Activated CD8-positive, alpha-beta memory T cell treated with anti-CD3 and anti-CD28 coated beads for 4 hours (primary cell): ENCODE measurements at regions not wholly inside any gene's neighbourhood (a gene's known extent, or its start where the extent isn't known, plus 50 kb on each side); places are given as distances from the start of the nearest gene placed in this dataset.
"Not testable (repeated sequence)": the region's sequence is repeated elsewhere in the genome, so short reads cannot be mapped to it uniquely, and the experiment has no call there.

Source experiments
- DNase-seq, 2 donors: peaks; one replicate each; pipeline ENCODE4 v3.0.0-alpha.2; 2020; ENCODE audit warnings: low read depth in 2 of 2

GRCh38 chr3:6750782-6751181, 110.1 kb upstream of the GRM7 start:
- DNase-seq: no peak

GRCh38 chr3:6753536-6753935, 107.4 kb upstream of the GRM7 start:
- DNase-seq: no peak

DNA sequence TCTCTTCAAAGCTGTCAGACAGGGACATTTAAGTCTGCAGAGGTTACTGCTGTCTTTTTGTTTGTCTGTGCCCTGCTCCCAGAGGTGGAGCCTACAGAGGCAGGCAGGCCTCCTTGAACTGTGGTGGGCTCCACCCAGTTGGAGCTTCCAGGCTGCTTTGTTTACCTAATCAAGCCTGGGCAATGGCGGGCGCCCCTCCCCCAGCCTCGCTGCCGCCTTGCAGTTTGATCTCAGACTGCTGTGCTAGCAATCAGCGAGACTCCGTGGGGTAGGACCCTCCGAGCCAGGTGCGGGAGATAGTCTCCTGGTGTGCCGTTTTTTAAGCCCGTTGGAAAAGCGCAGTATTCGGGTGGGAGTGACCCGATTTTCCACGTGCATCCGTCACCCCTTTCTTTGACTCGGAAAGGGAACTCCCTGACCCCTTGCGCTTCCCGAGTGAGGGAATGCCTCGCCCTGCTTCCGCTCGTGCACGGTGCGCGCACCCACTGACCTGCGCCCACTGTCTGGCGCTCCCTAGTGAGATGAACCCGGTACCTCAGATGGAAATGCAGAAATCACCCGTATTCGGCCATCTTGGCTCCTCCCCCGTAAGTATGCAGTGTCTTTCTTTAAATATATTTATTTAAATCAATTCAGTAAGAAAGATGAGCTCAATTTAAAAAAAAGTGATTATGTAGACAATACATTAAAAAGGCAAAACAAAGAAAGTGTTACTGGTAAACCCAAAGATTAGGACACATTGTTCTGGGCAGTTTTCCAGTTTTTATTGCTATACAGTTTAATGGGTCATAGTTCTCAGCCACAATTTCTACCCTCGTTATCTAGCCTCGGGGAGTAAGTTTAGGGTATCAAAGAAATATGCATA, 91.2 kb upstream of the GRM7 start:
- DNase-seq: not testable (repeated sequence)

- DNase-seq: no peak
These were observed 90.6 kb upstream of the GRM7 start for GRCh38 chr3:6770397-6770690.

DNA sequence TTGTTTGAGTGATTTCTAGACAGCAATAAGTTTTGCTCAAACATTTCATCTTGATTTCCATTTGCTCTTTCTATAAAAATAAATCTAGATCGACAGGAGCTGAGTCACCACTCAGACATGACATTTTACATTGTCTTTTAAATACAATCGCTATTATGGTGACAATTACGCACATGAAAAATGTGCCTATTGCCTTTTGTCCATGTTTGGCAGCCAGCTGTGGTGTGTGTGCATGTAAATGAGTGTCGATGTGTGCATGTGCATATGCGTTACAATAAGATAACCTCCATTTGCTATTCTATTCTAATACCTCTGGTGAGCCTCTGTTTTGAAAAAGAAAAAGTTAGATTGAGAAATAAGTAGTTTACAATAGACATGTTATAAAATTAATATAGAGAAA, 89.7 kb upstream of the GRM7 start:
- DNase-seq: no peak

- DNase-seq: no peak
These were observed 81.8 kb upstream of the GRM7 start for GRCh38 chr3:6779140-6779539.

- DNase-seq: no peak
These were observed 79.8 kb upstream of the GRM7 start for GRCh38 chr3:6781092-6781491.

DNA sequence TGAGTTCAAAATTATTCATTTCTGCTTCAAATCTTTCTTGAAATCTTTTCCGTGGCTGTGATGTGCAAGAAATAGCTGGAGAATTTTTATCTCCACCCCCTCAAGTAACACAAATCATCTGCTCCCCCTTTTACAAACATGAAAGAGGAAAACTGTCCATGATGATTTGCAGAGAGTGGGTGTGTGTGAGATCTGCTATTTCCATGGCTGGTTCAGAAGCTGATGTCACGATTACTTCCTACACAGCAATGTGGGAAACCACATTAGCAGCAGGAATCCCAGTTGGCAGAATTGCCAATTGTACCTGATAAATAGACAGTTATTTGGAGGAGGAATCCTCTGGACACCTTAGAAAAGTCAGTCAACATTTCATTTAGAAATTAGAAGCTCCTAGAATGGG, 75.2 kb upstream of the GRM7 start:
- DNase-seq: no peak

- DNase-seq: no peak
These were observed 69.8 kb upstream of the GRM7 start for GRCh38 chr3:6791161-6791560.

DNA sequence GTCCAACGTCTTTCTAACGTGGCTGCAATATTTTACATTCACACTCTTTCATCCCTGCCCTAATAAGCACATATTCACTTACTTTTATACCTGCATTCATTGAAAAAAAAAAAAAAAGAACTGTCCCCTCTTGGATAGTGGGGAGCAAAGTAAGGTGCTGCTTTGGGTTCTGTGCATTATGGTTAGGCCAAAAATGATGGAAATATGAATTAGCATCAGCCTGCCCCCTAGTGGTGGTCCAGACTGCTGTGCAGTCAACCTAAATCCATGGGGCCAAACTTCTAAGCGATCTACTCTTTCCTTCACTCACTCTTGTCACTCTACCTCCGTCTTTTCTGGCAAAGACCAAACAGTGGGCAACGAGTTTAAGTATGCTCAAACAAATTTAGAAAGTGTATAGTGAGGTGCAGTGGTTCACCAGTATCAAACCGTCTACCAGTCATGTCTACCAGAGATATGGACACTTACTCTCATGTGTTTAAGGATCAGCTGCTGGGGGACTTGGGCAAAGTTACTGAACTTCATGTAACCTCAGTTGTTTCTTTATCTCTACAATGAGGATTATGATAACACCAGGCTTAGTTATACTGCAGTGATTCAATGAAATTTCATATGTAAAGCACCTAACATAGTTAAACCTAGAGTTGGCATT, 61.5 kb upstream of the GRM7 start:
- DNase-seq: no peak

DNA sequence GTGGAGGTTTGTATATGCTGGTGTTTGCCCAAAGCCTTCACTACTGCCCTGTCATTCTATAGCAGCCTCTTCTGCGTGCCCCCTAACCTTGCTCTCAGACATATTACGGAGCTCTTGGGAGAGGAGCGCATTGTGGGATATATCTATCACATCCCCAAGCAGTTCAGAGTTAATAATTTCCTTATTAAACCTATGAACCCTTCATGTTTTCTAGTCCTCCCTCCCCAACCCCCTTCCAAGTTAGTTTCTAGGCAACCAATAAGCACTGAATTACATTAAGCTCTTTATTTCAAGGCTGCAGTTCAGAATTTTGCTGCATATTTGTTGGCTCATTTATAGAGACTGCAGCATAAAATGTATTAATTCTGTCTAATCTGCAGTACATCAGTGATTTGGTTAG, 57.3 kb upstream of the GRM7 start:
- DNase-seq: no peak

DNA sequence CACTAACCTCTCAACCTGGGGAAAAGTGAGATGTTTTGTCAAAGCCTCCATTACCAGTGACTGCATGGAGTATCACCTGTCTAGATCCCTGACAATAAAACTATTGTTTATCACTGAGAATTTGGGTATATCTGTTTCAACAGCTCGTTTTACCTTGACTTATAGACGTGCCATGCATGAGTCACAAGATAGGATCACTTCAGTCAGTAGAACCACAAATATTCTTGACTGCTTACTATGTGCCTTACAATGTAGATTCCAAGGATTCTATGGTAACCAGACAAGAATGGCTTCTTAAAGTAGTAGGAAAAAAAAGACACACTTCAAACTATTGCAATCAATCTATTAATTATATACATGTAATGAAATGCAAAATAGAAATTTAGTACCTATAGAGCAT, 55.7 kb upstream of the GRM7 start:
- no peak for DNase-seq

DNA sequence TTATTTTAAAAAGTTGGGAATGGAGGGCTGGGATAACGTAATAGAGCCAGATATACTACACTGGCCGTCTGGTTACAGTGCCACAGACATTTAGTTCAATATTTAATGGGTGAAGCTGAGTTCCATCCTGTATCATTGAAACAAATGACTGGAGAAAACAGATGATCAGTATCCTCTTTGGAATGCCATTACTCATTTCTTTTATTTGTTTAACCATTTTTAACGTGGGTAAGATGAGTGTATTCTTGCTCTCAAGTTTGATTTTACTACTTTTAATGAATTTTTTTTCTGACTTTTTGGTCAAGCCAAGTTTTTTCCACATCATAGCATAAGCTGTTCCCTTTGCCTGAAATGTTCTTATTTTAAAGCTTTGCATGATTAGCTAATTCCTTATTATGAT, 53.9 kb upstream of the GRM7 start:
- no peak for DNase-seq

- no peak for DNase-seq
These were observed 52.8 kb upstream of the GRM7 start for GRCh38 chr3:6807967-6808588.

- DNase-seq: no peak
These were observed 51.6 kb upstream of the GRM7 start for GRCh38 chr3:6809349-6809748.
